Urinary bladder (tissue), 3 donors: ENCODE measurements at regions not wholly inside any gene's neighbourhood (a gene's known extent, or its start where the extent isn't known, plus 50 kb on each side); places are given as distances from the start of the nearest gene placed in this dataset.

ENCODE experiments used
- DNase-seq: peaks from one replicate; pipeline ENCODE4 v3.0.0-alpha.2; 2015; ENCODE audit errors: extremely low spot score
- H3K27ac ChIP-seq: one replicate; pipeline ENCODE4 v1.5.1; 2013; ENCODE audit warnings: low read depth, mild to moderate bottlenecking, moderate library complexity
- H3K36me3 ChIP-seq: one replicate; pipeline ENCODE4 v1.6.1; 2013; ENCODE audit warnings: mild to moderate bottlenecking, moderate library complexity; ENCODE audit not compliant: insufficient read depth
- H3K4me1 ChIP-seq: one replicate; pipeline ENCODE4 v1.6.1; 2013; ENCODE audit warnings: mild to moderate bottlenecking, moderate library complexity; ENCODE audit not compliant: insufficient read depth
- H3K4me3 ChIP-seq: one replicate; pipeline ENCODE4 v1.5.1; 2013; ENCODE audit warnings: low read depth, low read length
- WGBS: extraction: QIAGEN DNeasy Blood & Tissue Kit; methylation state at CpG from one replicate; pipeline ENCODE4 v1.1.7; 2013; 5-methylcytosine and 5-hydroxymethylcytosine counted together
- donor health status: healthy with polysubstance abuse.
- donor health status: healthy.

GRCh38 chr16:79422064-79422463 lies 178.5 kb downstream of the MAF start:
- H3K4me1 ChIP-seq, result no peaks in the 10 kb centered on the region
- no peak overlapping the region for H3K4me3 ChIP-seq
- DNase-seq, result no peak
- H3K27ac ChIP-seq, result no peak overlapping the region
- 86% methylated on average over 7 of the region's 7 CpGs for WGBS
- H3K36me3 ChIP-seq, result no peaks in the 10 kb centered on the region

GRCh38 chr16:79421126-79421525 lies 179.4 kb downstream of the MAF start:
- no peak for DNase-seq
- Histone ChIP-seq H3K4me3 (no peak overlapping the region), H3K4me1 (no peaks in the 10 kb centered on the region), H3K27ac (no peak overlapping the region), H3K36me3 (no peaks in the 10 kb centered on the region)
- WGBS, result 91% methylated on average over 7 of the region's 7 CpGs

GRCh38 chr16:79420493-79420892 lies 180.0 kb downstream of the MAF start:
- no peak overlapping the region for H3K27ac ChIP-seq
- no peak for DNase-seq
- WGBS, result 95% methylated on average over 13 of the region's 13 CpGs
- no peaks in the 10 kb centered on the region for H3K36me3 ChIP-seq
- no peaks in the 10 kb centered on the region for H3K4me1 ChIP-seq
- H3K4me3 ChIP-seq, result no peak overlapping the region

GRCh38 chr16:79419148-79419547 lies 181.4 kb downstream of the MAF start:
- 89% methylated on average over 6 of the region's 6 CpGs for WGBS
- Histone ChIP-seq H3K27ac (no peak overlapping the region), H3K4me3 (no peak overlapping the region), H3K36me3 (no peaks in the 10 kb centered on the region), H3K4me1 (no peaks in the 10 kb centered on the region)
- no peak for DNase-seq

GRCh38 chr16:79417601-79418008 lies 182.9 kb downstream of the MAF start:
- DNase-seq, result no peak
- Histone ChIP-seq H3K27ac (no peak overlapping the region), H3K36me3 (no peaks in the 10 kb centered on the region), H3K4me1 (no peaks in the 10 kb centered on the region), H3K4me3 (no peak overlapping the region)
- WGBS, result 54% methylated on average over 17 of the region's 17 CpGs

GRCh38 chr16:79415983-79416640 lies 184.4 kb downstream of the MAF start:
- 92% methylated on average over 12 of the region's 12 CpGs for WGBS
- no peak overlapping the region for H3K27ac ChIP-seq
- no peak for DNase-seq

GRCh38 chr16:79412783-79413225 lies 187.7 kb downstream of the MAF start:
- no peaks in the 10 kb centered on the region for H3K36me3 ChIP-seq
- DNase-seq, result peak; percentile 70
- WGBS, result 80% methylated on average over 3 of the region's 3 CpGs
- H3K4me1 ChIP-seq, result no peaks in the 10 kb centered on the region
- no peak overlapping the region for H3K27ac ChIP-seq
- no peak overlapping the region for H3K4me3 ChIP-seq

More at GRCh38 chr16:79415983-79416640, 184.4 kb downstream of the MAF start:
- no peaks in the 10 kb centered on the region for H3K36me3 ChIP-seq
- H3K4me3 ChIP-seq, result no peak overlapping the region
- no peaks in the 10 kb centered on the region for H3K4me1 ChIP-seq

GRCh38 chr16:79411805-79412204 lies 188.7 kb downstream of the MAF start:
- no peaks in the 10 kb centered on the region for H3K4me1 ChIP-seq
- H3K4me3 ChIP-seq, result no peak overlapping the region
- DNase-seq, result no peak
- 83% methylated on average over 4 of the region's 4 CpGs for WGBS
- H3K27ac ChIP-seq, result no peak overlapping the region
- no peaks in the 10 kb centered on the region for H3K36me3 ChIP-seq

GRCh38 chr16:79411357-79411756 lies 189.2 kb downstream of the MAF start:
- no peak overlapping the region for H3K27ac ChIP-seq
- H3K36me3 ChIP-seq, result no peaks in the 10 kb centered on the region
- H3K4me3 ChIP-seq, result no peak overlapping the region
- H3K4me1 ChIP-seq, result no peaks in the 10 kb centered on the region
- no peak for DNase-seq

- 88% methylated on average over 9 of the region's 9 CpGs for WGBS
- H3K4me3 ChIP-seq, result no peak overlapping the region
- H3K27ac ChIP-seq, result no peak overlapping the region
- DNase-seq, result no peak
- H3K4me1 ChIP-seq, result no peaks in the 10 kb centered on the region
- no peaks in the 10 kb centered on the region for H3K36me3 ChIP-seq
These were observed 190.6 kb downstream of the MAF start for GRCh38 chr16:79409978-79410377.

GRCh38 chr16:79408355-79408754 lies 192.2 kb downstream of the MAF start:
- WGBS, result 95% methylated on average over 6 of the region's 6 CpGs

GRCh38 chr16:79407461-79408135 lies 192.9 kb downstream of the MAF start:
- H3K27ac ChIP-seq, result no peak overlapping the region
- no peaks in the 10 kb centered on the region for H3K4me1 ChIP-seq
- no peak overlapping the region for H3K4me3 ChIP-seq
- H3K36me3 ChIP-seq, result no peaks in the 10 kb centered on the region
- 76% methylated on average over 15 of the region's 15 CpGs for WGBS
- DNase-seq, result no peak

More at GRCh38 chr16:79408355-79408754, 192.2 kb downstream of the MAF start:
- Histone ChIP-seq H3K4me1 (no peaks in the 10 kb centered on the region), H3K27ac (no peak overlapping the region), H3K4me3 (no peak overlapping the region), H3K36me3 (no peaks in the 10 kb centered on the region)
- no peak for DNase-seq

GRCh38 chr16:79407005-79407404 lies 193.5 kb downstream of the MAF start:
- DNase-seq, result no peak
- Histone ChIP-seq H3K4me1 (no peaks in the 10 kb centered on the region), H3K27ac (no peak overlapping the region), H3K36me3 (no peaks in the 10 kb centered on the region), H3K4me3 (no peak overlapping the region)
- 95% methylated on average over 12 of the region's 12 CpGs for WGBS

- WGBS, result 80% methylated on average over 7 of the region's 7 CpGs
- DNase-seq, result no peak
- Histone ChIP-seq H3K36me3 (no peaks in the 10 kb centered on the region), H3K4me3 (no peak overlapping the region), H3K4me1 (no peaks in the 10 kb centered on the region), H3K27ac (no peak overlapping the region)
These were observed 196.0 kb downstream of the MAF start for GRCh38 chr16:79404571-79404970.
